MM.1S (cell line): ENCODE measurements at regions not wholly inside any gene's neighbourhood (a gene's known extent, or its start where the extent isn't known, plus 50 kb on each side); places are given as distances from the start of the nearest gene placed in this dataset.

Experiments
- CTCF ChIP-seq: fragments of 300-600 bp; sonication (generic); IDR thresholded peaks from 2 replicates; pipeline ENCODE4 v1.5.1; 2016; ENCODE audit warnings: antibody characterized with exemption, low read length, mixed read lengths
- EZH2 ChIP-seq: fragments of 300-600 bp; sonication (generic); optimal IDR thresholded peaks from 2 replicates; pipeline ENCODE3; 2017; ENCODE audit warnings: low read depth, mild to moderate bottlenecking, antibody characterized with exemption, low read length, mixed read lengths
- EZH2phosphoT487 ChIP-seq: fragments of 300-600 bp; sonication (generic); IDR thresholded peaks from 2 replicates; pipeline ENCODE4 v1.6.1; 2018; ENCODE audit warnings: antibody characterized with exemption, low read length

- TF ChIP-seq CTCF (no peak), EZH2 (no peak), EZH2phosphoT487 (no peak)
These were observed 709.1 kb upstream of the ARRDC3 start for GRCh38 chr5:92092239-92092638.
